Neuronal stem cell (in vitro differentiated cells): ENCODE measurements at regions not wholly inside any gene's neighbourhood (a gene's known extent, or its start where the extent isn't known, plus 50 kb on each side); places are given as distances from the start of the nearest gene placed in this dataset.

Experiments
- DNase-seq: peaks from one replicate; pipeline ENCODE4 v3.0.0-alpha.2; 2013; ENCODE audit warnings: low spot score
- H2AFZ ChIP-seq: one replicate; pipeline ENCODE4 v1.6.1; 2013; ENCODE audit warnings: mild to moderate bottlenecking, low read length, inconsistent platforms
- H2AK5ac ChIP-seq: 2 replicates; pipeline ENCODE4 v1.6.1; 2013; ENCODE audit warnings: low read depth, mild to moderate bottlenecking, inconsistent platforms, low read length, moderate library complexity, mixed read lengths
- H2BK120ac ChIP-seq: 2 replicates; pipeline ENCODE4 v1.6.1; 2013; ENCODE audit warnings: low read depth, mild to moderate bottlenecking, inconsistent platforms, low read length, moderate library complexity, mixed read lengths
- H2BK12ac ChIP-seq: one replicate; pipeline ENCODE4 v1.6.1; 2013; ENCODE audit warnings: low read length, inconsistent platforms
- H2BK15ac ChIP-seq: 2 replicates; pipeline ENCODE4 v1.6.1; 2013; ENCODE audit warnings: mild to moderate bottlenecking, low read length, inconsistent platforms, mixed read lengths
- H2BK5ac ChIP-seq: one replicate; pipeline ENCODE4 v1.6.1; 2013; ENCODE audit warnings: inconsistent platforms, mild to moderate bottlenecking, low read length, moderate library complexity
- H3K14ac ChIP-seq: one replicate; pipeline ENCODE4 v1.6.1; 2013; ENCODE audit warnings: low read length, inconsistent platforms
- H3K18ac ChIP-seq: 2 replicates; pipeline ENCODE4 v1.6.1; 2013; ENCODE audit warnings: low read length, inconsistent platforms
- H3K23ac ChIP-seq: 2 replicates; pipeline ENCODE4 v1.6.1; 2013; ENCODE audit warnings: low read depth, mild to moderate bottlenecking, mixed read lengths, low read length, inconsistent platforms; ENCODE audit not compliant: poor library complexity
- H3K27ac ChIP-seq: replicated peaks from 3 replicates; pipeline ENCODE4 v1.5.1; 2013; ENCODE audit warnings: low read length, inconsistent platforms
- H3K27me3 ChIP-seq, 3 experiments: 2 replicates each; pipeline ENCODE4 v1.6.1; 2013; ENCODE audit warnings: low read length in 3 of 3, mild to moderate bottlenecking in 2 of 3, inconsistent platforms in 1 of 3, low read depth in 1 of 3, mixed read lengths in 1 of 3, moderate library complexity in 1 of 3; ENCODE audit not compliant: control insufficient read depth in 3 of 3, insufficient read depth in 3 of 3
- H3K36me3 ChIP-seq, 2 donors: replicated peaks in 1 of 2; 2 replicates each; pipeline ENCODE4 v1.6.1; 2013; ENCODE audit warnings: low read length in 2 of 2; ENCODE audit not compliant: control insufficient read depth in 2 of 2, insufficient read depth in 2 of 2
- H3K4ac ChIP-seq: 2 replicates; pipeline ENCODE4 v1.6.1; 2013; ENCODE audit warnings: inconsistent platforms, mild to moderate bottlenecking, low read length, moderate library complexity
- H3K4me1 ChIP-seq, 2 donors: 1 replicate in 1 of 2; 2 replicates in 1 of 2; pipeline ENCODE4 v1.6.1; 2013; ENCODE audit warnings: low read length in 2 of 2, low read depth in 1 of 2; ENCODE audit not compliant: control insufficient read depth in 2 of 2, insufficient read depth in 1 of 2
- H3K4me2 ChIP-seq: one replicate; pipeline ENCODE4 v1.6.1; 2013; ENCODE audit warnings: mild to moderate bottlenecking, low read length, inconsistent platforms; ENCODE audit not compliant: insufficient read depth, poor library complexity, severe bottlenecking
- H3K4me3 ChIP-seq, 2 donors: 2 replicates each; pipeline ENCODE4 v1.5.1; 2013; ENCODE audit warnings: low read length in 2 of 2, mild to moderate bottlenecking in 2 of 2, inconsistent platforms in 1 of 2, moderate library complexity in 1 of 2
- H3K79me1 ChIP-seq: one replicate; pipeline ENCODE4 v1.6.1; 2013; ENCODE audit warnings: low read depth, mild to moderate bottlenecking, inconsistent platforms, low read length, moderate library complexity
- H3K9ac ChIP-seq: one replicate; pipeline ENCODE4 v1.6.1; 2013; ENCODE audit warnings: mild to moderate bottlenecking, low read depth, low read length, inconsistent platforms; ENCODE audit not compliant: poor library complexity
- H3K9me3 ChIP-seq, 2 donors: replicated peaks in 1 of 2; 2 replicates each; pipeline versions ENCODE3 to v1.6.1; 2013; ENCODE audit warnings: low read length in 2 of 2, mild to moderate bottlenecking in 2 of 2, inconsistent platforms in 1 of 2, low read depth in 1 of 2, mixed read lengths in 1 of 2, moderate library complexity in 1 of 2; ENCODE audit not compliant: control insufficient read depth in 2 of 2, insufficient read depth in 1 of 2
- H4K8ac ChIP-seq: one replicate; pipeline ENCODE4 v1.6.1; 2013; ENCODE audit warnings: low read depth, mild to moderate bottlenecking, inconsistent platforms, low read length, moderate library complexity
- H4K91ac ChIP-seq: one replicate; pipeline ENCODE4 v1.6.1; 2013; ENCODE audit warnings: low read length, low read depth, mild to moderate bottlenecking, inconsistent platforms; ENCODE audit not compliant: poor library complexity
- WGBS, 2 donors: extraction: QIAGEN DNeasy Blood & Tissue Kit; methylation state at CpG; one replicate each; pipeline ENCODE4 v1.1.7; 2013; ENCODE audit warnings: missing lambda C conversion rate in 2 of 2, mixed read lengths in 1 of 2; ENCODE audit not compliant: insufficient read length in 2 of 2, insufficient replicate concordance in 1 of 2; ENCODE audit errors: extremely low coverage in 2 of 2; 5-methylcytosine and 5-hydroxymethylcytosine counted together

DNA sequence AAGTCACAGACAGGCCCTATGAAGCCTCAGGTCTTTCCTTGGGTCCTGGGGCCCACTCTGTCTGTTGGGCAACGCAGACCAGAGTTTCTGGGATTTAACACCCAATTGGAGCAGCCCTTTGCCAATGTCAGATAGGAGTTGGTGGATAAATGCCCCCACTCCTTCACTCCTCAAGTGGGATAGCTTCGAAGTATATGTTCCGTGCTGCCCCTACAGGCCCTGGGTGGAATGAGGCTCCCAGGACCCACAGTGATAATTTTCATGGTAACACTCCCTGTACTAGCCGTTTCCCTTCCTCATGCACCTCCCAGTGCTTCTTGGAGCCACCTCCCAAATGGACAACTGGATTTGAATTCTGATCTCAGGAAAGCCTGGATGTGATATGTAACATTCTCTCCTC is 145.4 kb downstream of the FOXA2 start:
- no peak overlapping the region for H3K14ac ChIP-seq
- no peak overlapping the region for H3K4ac ChIP-seq
- no peaks in the 10 kb centered on the region for H3K36me3 ChIP-seq
- H3K27me3 ChIP-seq: peaks cover 0 to 5% (median 0%) of the 10 kb centered on the region in 3 experiments
- H2BK15ac ChIP-seq: no peak overlapping the region
- H3K23ac ChIP-seq: no peak overlapping the region
- no peak overlapping the region for H4K91ac ChIP-seq
- no peak overlapping the region for H3K18ac ChIP-seq
- no peaks in the 10 kb centered on the region for H3K79me1 ChIP-seq
- no peak overlapping the region for H2BK5ac ChIP-seq
- peaks cover 0 to 6% of the 10 kb centered on the region in 2 donors for H3K9me3 ChIP-seq
- H2BK12ac ChIP-seq: no peak overlapping the region
- no peak overlapping the region for H4K8ac ChIP-seq
- H3K4me3 ChIP-seq: no peak overlapping the region
- H3K9ac ChIP-seq: no peak overlapping the region
- no peak overlapping the region for H2AK5ac ChIP-seq
- no peak overlapping the region for H2AFZ ChIP-seq
- no CpG with 5 or more reads among the region's 4 CpGs for WGBS, 2 donors
- no peak for DNase-seq
- H3K4me1 ChIP-seq: no peaks in the 10 kb centered on the region
- no peak overlapping the region for H3K27ac ChIP-seq
- H2BK120ac ChIP-seq: no peak overlapping the region
- H3K4me2 ChIP-seq: no peak overlapping the region

DNA sequence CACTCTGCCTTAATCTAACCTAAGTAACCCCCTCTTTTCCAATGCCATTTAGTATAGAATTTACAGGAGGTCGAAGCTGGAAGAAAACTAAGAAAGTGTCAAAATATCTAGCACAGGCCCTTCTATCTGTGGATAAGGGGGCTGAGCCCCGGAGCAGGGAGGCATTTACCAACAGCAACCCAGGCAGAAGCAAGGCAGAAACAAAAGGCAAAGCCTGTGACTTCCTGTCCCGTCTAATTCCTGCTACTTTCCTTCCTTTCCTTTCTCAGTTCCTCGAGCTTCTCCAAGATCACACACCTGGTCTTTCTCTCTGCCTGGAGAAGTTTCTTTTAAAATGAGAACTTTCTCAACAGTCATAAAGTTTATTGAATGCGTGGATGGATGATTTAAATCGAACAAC is 146.0 kb downstream of the FOXA2 start:
- Histone ChIP-seq H4K8ac (no peak overlapping the region), H2BK120ac (no peak overlapping the region), H2AFZ (no peak overlapping the region), H3K27me3 (peaks cover 0 to 5% (median 0%) of the 10 kb centered on the region in 3 experiments), H3K14ac (no peak overlapping the region), H2BK15ac (no peak overlapping the region), H2BK12ac (no peak overlapping the region), H3K36me3 (no peaks in the 10 kb centered on the region), H2AK5ac (no peak overlapping the region), H3K23ac (no peak overlapping the region), H3K27ac (no peak overlapping the region), H2BK5ac (no peak overlapping the region), H3K4me2 (no peak overlapping the region), H3K4me3 (no peak overlapping the region), H3K4me1 (no peaks in the 10 kb centered on the region), H4K91ac (no peak overlapping the region), H3K9ac (no peak overlapping the region), H3K79me1 (no peaks in the 10 kb centered on the region), H3K18ac (no peak overlapping the region), H3K4ac (no peak overlapping the region), H3K9me3 (peaks cover 0 to 6% of the 10 kb centered on the region in 2 donors)
- no peak for DNase-seq
- no CpG with 5 or more reads among the region's 6 CpGs for WGBS, 2 donors

DNA sequence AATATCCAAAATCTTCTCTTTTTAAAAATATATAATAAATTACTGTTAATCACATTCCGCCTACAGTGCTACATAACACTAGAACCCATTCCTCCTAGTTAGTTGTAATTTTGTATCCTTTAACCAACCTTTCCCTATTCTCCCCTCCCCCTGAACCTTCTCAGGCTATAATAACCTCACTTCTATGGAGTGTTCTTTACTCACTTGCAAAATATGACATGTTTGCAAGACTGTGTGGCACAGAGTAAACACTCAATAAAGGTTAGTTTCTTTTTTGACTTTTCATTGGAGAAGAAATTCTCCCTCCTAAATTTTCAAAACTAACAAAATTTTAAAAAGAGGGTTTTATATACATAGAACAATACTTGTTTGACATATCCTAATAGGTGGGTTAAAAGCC is 147.0 kb downstream of the FOXA2 start:
- WGBS, 2 donors: no CpG with 5 or more reads among the region's 1 CpG
- Histone ChIP-seq H3K23ac (no peak overlapping the region), H3K4me2 (no peak overlapping the region), H3K9ac (no peak overlapping the region), H2BK120ac (no peak overlapping the region), H3K79me1 (no peaks in the 10 kb centered on the region), H3K27me3 (peaks cover 0 to 9% (median 1%) of the 10 kb centered on the region in 3 experiments), H3K4ac (no peak overlapping the region), H4K91ac (no peak overlapping the region), H3K9me3 (peaks cover 0 to 6% of the 10 kb centered on the region in 2 donors), H3K36me3 (no peaks in the 10 kb centered on the region), H3K18ac (no peak overlapping the region), H2AK5ac (no peak overlapping the region), H4K8ac (no peak overlapping the region), H2BK15ac (no peak overlapping the region), H2BK5ac (no peak overlapping the region), H3K4me1 (no peaks in the 10 kb centered on the region), H2AFZ (no peak overlapping the region), H2BK12ac (no peak overlapping the region), H3K4me3 (no peak overlapping the region), H3K27ac (no peak overlapping the region), H3K14ac (no peak overlapping the region)
- no peak for DNase-seq

DNA sequence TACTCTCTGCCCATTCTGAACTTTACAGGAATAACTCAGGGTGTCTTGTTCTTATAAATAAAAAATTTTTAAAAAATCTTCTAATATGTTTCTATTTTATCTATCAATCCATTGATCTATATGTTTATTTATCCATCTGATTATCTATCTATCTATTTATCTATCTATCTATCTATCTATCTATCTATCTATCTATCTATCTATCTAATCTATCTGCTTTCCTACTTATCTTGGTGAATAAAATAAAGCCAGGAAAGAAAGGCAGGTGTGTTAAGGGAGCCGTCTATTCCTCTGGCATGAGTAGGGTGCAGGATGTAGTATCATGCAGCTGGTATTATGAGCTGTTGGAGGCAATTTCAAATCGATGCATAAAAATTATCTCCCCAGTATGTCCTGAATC is 153.0 kb downstream of the FOXA2 start:
- H2BK12ac ChIP-seq: no peak overlapping the region
- H3K23ac ChIP-seq: no peak overlapping the region
- no peaks in the 10 kb centered on the region for H3K79me1 ChIP-seq
- H3K4me3 ChIP-seq: no peak overlapping the region
- no peaks in the 10 kb centered on the region for H3K36me3 ChIP-seq
- H3K4me1 ChIP-seq: peaks cover 0 to 12% of the 10 kb centered on the region in 2 donors
- no CpG with 5 or more reads among the region's 2 CpGs for WGBS, 2 donors
- H2AFZ ChIP-seq: no peak overlapping the region
- H4K8ac ChIP-seq: no peak overlapping the region
- no peak overlapping the region for H3K14ac ChIP-seq
- no peak overlapping the region for H2AK5ac ChIP-seq
- no peak overlapping the region for H4K91ac ChIP-seq
- H2BK120ac ChIP-seq: no peak overlapping the region
- H3K27me3 ChIP-seq: peaks cover 0 to 33% (median 28%) of the 10 kb centered on the region in 3 experiments
- no peak overlapping the region for H3K18ac ChIP-seq
- H3K9ac ChIP-seq: no peak overlapping the region
- no peak overlapping the region for H2BK5ac ChIP-seq
- H3K4me2 ChIP-seq: no peak overlapping the region
- H2BK15ac ChIP-seq: no peak overlapping the region
- H3K4ac ChIP-seq: no peak overlapping the region
- H3K9me3 ChIP-seq: peaks cover 0 to 7% of the 10 kb centered on the region in 2 donors
- no peak for DNase-seq
- H3K27ac ChIP-seq: no peak overlapping the region
